Cardiac fibroblast (primary cell): ENCODE measurements at regions not wholly inside any gene's neighbourhood (a gene's known extent, or its start where the extent isn't known, plus 50 kb on each side); places are given as distances from the start of the nearest gene placed in this dataset.

Source experiments
- DNase-seq, 2 donors: peaks; one replicate each; pipeline versions ENCODE4 v3.0.0 to v3.0.0-alpha.2; 2010; ENCODE audit warnings: low read depth in 2 of 2
- H3K4me3 ChIP-seq, 2 donors: replicated peaks in 1 of 2; 1 replicate in 1 of 2; 2 replicates in 1 of 2; pipeline ENCODE4 v1.5.1; 2011; ENCODE audit warnings: low read depth in 2 of 2, low read length in 2 of 2, mild to moderate bottlenecking in 2 of 2, moderate library complexity in 1 of 2
- TF ChIP-seq, protein P1 (sequence below): IDR thresholded peaks from one replicate; pipeline ENCODE4 v1.5.1; 2011; ENCODE audit warnings: low read depth, mild to moderate bottlenecking, low read length, inconsistent platforms

DNA sequence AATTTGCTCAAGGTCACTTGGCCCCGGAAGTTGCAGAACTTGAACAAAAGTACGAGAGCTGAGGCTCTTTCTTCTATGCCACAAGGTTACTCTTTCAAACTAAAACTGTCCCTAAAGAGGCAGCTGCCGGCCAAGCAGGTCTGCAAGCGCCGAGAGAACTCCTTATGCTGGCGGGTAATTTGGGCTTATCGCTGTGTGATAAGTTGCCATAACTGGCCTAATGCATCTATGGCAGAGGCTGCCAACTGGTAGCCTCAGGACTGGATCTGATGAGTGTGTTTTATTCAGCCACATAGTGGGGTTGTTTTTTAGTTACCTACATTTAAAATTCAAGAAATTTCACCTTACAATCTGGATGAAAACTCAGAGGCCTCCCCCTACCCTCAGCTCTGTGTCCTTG, 68.1 kb upstream of the SPOCK1 start:
- TF ChIP-seq, protein P1, sequence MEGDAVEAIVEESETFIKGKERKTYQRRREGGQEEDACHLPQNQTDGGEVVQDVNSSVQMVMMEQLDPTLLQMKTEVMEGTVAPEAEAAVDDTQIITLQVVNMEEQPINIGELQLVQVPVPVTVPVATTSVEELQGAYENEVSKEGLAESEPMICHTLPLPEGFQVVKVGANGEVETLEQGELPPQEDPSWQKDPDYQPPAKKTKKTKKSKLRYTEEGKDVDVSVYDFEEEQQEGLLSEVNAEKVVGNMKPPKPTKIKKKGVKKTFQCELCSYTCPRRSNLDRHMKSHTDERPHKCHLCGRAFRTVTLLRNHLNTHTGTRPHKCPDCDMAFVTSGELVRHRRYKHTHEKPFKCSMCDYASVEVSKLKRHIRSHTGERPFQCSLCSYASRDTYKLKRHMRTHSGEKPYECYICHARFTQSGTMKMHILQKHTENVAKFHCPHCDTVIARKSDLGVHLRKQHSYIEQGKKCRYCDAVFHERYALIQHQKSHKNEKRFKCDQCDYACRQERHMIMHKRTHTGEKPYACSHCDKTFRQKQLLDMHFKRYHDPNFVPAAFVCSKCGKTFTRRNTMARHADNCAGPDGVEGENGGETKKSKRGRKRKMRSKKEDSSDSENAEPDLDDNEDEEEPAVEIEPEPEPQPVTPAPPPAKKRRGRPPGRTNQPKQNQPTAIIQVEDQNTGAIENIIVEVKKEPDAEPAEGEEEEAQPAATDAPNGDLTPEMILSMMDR: no peak
- H3K4me3 ChIP-seq: no peak overlapping the region
- DNase-seq: no peak

DNA sequence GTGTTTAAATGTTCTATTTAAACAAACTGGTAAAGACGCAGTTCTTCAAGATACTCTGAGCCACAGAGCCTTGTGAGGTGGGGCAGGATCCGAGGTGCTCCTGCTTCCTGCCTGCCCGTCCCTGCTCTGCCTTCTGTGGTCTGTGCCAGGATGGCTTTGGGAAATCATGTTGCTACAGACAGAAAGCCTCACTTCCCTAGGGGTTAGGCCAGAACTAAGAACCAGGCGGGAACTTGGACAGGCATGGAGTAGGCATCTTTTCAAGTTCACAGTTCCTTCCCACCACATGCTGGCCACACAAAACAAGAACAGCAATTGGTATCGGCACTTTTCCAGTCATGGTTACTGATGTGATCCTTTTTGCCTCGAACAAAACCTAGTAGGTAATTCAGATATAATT, 67.7 kb upstream of the SPOCK1 start:
- no peak overlapping the region for H3K4me3 ChIP-seq
- TF ChIP-seq, protein P1: no peak
- peak in 1 of 2 donors; percentile 43 for DNase-seq

DNA sequence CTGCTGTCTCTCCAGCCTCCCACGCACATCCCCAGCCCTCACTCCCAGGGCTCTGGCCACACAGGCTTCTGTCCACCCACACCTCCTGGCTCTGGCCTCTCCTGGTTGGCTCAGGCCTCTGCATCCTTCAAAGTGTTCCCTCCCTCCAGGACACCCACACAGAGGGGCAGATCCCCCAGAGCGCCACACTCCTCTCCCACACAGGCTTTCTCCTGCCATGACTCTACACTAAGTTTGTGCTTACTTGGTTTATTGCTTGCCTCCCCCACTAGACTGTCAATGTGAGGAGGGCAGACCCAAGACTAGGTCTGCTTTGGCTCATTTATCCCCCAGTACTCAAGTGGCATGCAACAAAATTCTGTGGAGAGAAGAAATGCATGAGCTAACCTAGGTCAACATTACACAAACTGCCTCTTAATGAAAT, 67.0 kb upstream of the SPOCK1 start:
- peak in 1 of 2 donors; percentile 69 for DNase-seq
- TF ChIP-seq, protein P1: no peak
- H3K4me3 ChIP-seq: no peak overlapping the region

- peak; percentile 43 to 54 for DNase-seq
- no peak overlapping the region for H3K4me3 ChIP-seq
- TF ChIP-seq, protein P1: no peak
Observed at GRCh38 chr5:137565450-137565849, 66.3 kb upstream of the SPOCK1 start.

- TF ChIP-seq, protein P1: no peak
- no peak overlapping the region for H3K4me3 ChIP-seq
Observed at GRCh38 chr5:137564398-137564961, 65.4 kb upstream of the SPOCK1 start.

GRCh38 chr5:137563646-137564397, 64.7 kb upstream of the SPOCK1 start:
- TF ChIP-seq, protein P1: no peak
- DNase-seq: peak; percentile 77 to 94
- H3K4me3 ChIP-seq: no peak overlapping the region

More at GRCh38 chr5:137564398-137564961, 65.4 kb upstream of the SPOCK1 start:
- peak; percentile 16 to 29 for DNase-seq
